T-helper 1 cell treated with Interleukin-12 subunit alpha and Interleukin-12 subunit beta and Interleukin-4 antibody, amounts not matched to agents 30 ng/mL and 1 ng/mL, for 36 hours (primary cell): ENCODE measurements at regions not wholly inside any gene's neighbourhood (a gene's known extent, or its start where the extent isn't known, plus 50 kb on each side); places are given as distances from the start of the nearest gene placed in this dataset.
"Not testable (repeated sequence)": the region's sequence is repeated elsewhere in the genome, so short reads cannot be mapped to it uniquely, and the experiment has no call there.

Experiments used
- intact Hi-C: fragments of 100-400 bp; cut with micrococcal nuclease; formaldehyde crosslinking; loops from one replicate; pipeline ENCODE4 v1.15.1; 2024

DNA sequence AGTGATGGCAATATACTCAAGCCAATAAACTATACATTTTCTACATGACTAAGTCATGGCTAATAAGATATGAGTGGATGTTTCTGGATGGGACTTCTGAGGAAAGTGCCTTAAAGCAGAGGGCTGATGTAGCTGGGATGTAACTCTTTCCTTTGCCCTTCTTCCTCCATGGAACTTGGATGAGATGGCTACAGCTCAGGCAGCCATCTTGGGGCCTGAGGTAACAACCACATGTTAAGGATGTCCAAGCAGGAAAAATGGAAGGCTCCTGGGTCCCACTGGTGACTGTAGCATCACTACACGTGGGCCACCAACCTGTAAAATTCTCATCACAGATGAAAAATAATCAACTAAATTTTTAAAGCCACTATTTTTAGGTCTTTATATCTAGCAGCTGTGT, 54.4 kb upstream of the GRIP1 start:
- intact Hi-C loops: no loop called here

DNA sequence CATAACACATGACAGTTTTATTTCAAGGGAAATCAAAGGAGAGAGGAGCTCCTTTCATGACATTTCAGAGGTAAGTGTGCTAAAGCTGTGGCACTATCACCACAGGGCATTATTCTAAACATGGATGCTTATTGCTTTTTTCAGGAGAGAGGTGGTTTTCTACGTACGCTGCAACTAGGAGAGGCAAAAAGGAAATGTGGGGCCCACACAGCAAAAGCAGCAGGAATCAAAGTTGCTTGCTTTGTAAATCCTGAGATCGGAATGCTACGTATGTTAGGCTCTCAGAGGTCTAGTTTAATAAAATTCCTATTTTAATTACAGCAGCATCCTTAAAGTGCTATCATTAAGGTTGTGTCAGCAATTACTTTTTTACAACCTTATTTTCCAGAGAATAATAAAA, 55.0 kb upstream of the GRIP1 start:
- intact Hi-C loops: no loop called here

DNA sequence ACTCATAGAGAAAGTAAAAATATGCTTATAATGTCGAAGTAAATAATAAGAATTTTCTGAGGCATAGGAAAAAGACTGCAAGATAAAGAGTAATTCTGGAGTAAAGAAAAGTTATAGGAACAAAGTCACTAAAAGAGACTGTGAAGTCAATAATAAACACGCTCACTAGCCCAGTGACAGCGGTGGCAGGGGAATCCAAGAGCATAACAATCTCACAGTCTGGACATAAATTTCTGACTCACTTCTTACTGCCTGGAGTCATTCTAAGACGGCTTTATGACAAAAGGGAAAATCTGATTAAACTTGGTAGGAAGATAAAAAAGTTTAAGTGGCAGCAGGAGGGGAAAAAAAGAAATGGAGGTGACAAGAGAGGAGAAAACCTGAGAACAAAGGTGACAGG, 56.4 kb upstream of the GRIP1 start:
- intact Hi-C loops: no loop called here

DNA sequence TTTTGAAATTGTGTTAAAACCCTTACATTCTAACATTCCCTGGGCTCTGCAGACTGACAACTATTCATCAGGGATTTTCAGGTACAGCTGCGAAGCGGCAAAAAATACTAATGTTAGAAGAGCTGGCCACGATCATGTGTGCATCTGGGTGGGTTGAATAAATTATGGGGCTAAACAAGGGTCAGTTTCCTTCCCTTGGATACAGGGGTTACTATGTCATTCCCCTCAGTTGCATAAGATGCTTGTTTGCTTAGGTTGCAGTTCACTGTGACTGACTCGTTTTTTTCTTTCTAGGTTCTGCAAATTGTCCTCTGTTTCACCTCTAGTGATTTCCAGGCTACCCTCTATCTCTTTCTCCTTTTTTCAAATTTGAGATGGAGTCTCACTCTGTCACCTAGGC, 58.1 kb upstream of the GRIP1 start:
- intact Hi-C loops: no loop called here

DNA sequence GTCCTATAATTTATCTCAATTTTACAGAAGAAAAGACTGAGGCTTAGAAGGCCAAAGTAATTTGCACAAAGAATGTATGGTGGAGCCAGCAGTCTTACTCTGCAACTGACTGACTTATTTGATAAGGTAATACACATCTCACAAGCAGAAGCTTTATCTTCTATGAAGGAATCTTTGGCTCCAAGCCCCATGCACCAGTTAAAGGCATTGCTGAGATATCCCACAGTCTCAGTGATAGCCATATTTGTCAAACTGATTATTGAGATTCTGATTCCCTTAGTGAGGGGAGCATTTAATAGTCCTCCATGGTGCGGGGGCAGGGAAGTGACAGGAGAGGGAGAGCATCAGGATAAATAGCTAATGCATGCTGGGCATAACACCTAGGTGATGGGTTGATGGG, 60.4 kb upstream of the GRIP1 start:
- intact Hi-C loops: no loop called here

DNA sequence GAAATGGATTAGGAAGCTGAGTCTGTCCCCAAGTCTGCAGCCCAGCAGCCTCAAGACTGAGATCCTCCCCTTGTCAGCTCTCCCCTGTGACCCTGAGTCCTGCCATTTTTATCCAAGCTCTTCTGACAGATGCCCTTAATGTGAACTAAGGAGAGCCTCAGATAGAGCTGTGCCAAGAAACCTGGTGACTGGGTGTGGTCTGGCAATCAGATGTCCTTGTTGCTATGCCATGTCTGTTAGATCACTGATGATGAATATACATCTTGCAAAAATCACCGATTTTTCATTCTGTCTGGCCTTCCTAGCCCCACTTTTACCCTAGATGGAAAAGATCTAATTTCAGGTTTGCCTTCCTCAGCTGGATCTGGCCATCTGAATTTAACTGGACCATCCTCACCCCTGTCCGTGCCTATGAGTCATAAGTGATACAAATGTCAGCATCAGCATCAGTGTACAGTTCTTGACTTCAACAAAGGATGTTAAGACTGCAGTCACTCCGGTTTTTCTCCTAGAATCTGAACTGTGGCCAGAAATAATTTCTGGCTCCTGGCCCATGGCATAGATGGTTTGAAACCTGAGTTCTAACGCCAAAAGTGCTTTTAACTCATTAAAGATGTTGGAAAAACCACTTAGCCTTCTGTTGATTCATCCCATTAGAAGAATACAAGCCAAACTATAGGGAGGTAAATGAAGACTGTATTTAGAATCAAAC, 61.2 kb upstream of the GRIP1 start:
- intact Hi-C loops: no loop called here

DNA sequence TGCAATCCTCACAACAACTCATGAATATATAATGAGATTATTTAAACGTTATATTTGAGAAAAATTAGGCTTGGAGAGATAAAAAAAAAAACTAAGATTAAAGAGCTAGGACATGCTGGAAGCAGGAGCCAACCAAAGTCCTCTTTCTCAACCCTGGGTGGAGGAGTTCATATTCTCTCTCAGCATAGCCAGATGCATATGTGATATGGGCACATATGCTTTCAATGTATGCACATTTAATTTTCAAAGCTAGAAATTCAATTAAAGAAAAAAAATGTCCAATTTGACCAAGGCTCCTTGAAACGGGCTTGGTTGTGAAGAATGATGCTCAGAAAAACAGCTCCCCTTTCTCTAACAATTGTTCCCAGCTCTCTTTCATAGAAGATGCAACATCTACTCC, 61.9 kb upstream of the GRIP1 start:
- intact Hi-C loops: no loop called here

DNA sequence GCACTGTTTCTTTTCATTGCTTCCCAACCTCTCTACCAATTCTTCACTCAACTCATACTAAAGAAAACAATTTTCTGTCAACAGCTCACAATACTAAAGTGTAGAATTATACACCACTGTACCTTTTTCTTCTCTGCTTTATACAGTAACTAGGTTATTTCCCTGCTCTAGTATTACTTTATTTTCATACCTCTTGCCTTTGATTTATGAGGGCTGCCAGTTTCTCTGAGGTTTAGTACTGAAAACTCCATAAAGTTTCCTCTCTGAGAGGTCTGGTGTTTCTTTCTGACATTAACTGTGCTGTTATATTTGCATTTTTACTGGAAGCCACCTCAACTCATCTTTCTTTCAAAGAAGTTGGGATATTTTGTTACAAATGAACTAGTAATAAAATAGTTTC, 63.0 kb upstream of the GRIP1 start:
- intact Hi-C loops: no loop called here

DNA sequence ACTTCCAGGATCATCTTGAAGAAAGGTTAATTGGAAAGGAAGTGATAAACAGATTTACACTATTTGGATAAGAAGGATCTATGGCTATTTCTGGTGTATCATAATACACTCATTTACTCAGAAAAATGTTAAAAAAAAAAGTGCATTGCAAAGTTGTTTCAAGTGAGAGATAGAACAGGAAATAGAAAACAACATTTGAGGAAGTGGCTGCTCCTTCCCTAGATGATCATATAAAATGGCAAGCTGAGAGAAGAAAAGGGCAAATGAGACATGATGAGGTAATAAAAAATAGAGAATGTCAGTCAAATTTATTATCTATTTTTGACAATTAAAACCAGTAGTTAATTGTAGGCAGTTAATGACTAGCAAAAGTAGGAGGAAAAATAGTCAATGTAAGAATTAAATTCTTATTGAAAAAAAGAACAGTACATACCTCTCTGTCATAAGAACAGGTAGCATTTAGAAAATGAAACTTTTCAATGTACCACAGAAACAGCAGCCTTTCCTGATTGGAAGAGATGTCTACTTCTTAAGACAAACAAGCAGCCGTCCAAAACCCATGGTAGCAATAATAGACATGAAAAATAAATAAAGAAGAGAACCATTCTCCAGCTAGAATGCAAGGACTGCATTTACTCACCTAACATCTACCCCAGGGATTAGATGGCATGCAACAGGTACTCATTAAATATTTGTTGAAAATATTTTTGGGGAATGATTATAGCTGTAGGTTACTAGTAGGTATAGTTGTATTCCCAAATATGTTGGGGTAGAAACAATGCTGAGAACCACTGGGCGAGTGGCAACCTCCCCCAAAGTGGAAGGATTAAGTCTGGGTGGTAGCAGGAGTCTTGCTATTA, 63.9 kb upstream of the GRIP1 start:
- intact Hi-C loops: no loop called here

DNA sequence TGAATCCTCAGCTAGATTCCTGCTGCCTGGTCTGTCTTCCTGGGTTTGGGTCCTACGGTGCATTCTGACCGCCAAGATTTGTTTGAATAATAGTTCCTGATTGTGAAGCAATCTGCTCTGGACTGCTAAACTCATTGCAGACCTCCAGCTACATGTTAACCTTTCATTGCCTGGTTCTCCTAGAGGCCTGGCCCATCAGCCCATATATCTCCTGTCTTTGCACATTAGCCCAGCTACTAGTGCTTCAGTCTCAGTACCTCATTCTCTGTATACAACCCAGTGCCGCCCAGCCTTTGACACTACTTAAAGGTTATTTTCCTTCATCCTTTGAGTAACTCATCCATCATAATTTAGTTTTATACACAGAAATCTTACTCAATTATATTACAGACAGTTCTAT, 65.6 kb upstream of the GRIP1 start:
- intact Hi-C loops: no loop called here

DNA sequence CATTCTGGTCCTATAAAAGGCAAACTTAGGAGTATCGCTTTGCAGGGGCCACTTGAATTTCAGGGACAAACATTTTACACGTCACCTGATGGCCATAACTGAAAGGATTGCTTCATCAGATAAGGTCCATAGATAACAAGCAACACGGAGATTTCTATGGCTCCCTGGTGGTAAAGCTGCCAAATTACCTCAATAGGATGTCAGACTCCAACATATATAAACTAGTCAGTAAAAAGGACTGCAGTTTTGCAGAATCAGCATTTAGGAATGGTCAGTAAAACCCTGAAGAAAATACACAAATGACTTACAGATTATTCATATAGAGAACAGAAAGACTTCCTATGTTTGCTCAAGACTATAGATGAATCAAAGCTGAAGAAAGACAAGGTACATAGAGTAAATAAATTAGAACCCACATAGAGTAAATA, 66.1 kb upstream of the GRIP1 start:
- intact Hi-C loops: no loop called here

DNA sequence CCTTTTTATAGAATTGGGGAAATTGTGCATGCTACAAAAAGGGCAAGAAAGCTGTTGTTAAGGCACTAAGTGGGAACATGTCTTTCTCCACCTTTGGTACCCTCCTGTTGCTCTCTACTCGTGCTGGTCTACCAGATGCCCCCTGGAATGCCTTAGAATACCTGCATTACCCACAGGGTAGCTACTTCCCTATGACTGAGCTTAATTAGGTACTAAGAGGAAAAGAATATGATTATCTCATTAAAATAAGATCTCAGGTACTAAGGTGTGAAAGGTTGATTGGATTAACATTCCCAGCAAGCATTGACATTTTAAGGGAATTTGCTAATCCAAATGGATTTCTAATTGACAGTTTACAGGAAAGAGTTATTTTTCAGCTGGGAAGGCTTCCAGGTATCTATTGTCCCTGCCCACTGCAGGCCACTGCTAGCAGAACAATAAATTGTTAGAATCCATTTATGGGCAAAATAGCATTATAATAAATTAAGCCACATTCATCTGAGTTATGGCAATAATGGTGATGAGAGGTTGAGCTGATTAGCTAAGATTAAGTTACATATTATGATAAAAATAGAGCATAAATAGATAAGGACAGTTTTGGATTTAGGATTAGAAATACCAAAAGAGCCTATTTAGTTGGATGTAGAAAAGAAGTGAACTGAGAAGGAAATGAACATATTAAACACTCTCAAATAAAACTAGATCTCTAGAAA, 67.8 kb upstream of the GRIP1 start:
- intact Hi-C loops: no loop called here

DNA sequence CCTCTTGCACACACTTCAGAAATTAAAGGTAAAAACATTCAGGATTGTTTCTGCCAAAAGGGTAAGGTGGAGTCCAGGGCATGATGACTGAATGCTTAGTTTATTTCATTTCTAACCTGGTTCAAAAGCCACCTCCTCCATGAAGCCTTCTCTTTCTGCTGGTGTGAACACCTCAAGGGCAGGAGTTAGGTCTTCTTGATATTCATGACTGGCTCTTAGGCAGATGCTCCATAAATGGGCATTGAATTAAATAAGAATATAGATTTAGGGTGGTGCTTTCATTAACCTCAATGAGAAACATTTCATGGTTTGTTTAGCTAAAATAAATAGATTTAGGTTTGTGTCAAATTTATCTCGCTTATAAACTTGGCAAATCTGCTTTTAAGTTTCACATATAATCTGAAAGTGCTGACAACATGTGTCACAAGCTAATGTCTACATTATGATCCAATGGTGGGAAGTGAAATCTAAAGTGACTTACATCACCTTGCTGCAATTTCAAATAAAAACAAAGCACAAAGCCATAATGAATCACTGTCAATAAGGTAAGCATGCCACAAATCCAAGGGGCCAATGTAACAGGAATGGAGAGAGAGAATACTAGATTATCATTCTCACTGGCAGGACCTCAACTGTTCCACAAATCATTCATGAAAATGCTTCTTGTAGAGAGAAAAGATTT, 72.7 kb upstream of the GRIP1 start:
- intact Hi-C loops: no loop called here

DNA sequence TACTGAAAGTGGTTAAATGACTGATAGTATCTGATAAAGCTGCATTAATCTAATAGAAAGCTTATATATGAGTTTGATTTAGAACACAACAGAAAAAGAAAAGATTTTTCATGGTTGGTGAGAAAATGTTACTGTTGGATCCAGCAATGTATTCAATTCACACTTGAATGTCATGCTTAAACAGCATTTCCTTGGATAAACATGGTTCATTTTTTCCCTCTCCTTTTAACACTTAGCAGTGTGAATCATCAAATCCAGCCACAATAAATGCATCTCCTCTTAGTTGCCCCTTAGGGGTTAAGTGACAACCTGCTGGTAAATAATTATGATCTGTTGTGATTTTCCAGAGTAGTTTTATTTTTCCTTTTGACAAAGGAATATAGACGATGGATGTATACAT, 74.9 kb upstream of the GRIP1 start:
- intact Hi-C loops: no loop called here

DNA sequence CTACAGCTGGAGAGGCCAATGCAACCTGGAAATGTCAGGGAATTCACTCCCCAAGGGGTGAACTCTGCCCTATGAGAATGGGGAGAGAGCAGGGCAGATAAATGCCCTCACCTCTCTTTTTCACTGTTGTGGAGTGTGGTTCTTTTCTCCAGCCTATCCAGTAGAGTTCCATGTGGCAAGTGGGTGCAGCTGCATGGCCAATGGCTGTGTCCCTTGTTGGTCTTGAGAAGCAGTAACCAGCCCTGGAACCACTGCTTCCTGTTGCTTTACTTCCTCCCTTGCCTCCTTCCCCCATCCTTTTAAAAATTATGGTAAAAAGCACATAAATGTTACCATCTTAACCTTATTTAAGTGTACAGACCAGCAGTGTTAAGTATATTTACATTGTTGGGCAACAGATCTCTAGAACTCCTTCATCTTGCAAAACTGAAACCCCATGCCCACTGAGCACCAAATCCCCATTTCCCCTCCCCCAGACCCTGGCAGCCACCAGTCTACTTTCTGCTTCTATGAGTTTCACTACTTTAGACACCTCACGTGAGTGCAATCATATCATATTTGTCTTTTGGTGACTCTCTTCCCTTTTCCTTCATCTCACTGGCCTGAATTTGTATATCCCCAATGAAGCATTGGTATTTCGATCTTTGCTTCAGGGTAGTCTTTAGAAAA, 77.0 kb upstream of the GRIP1 start:
- intact Hi-C loops: no loop called here

DNA sequence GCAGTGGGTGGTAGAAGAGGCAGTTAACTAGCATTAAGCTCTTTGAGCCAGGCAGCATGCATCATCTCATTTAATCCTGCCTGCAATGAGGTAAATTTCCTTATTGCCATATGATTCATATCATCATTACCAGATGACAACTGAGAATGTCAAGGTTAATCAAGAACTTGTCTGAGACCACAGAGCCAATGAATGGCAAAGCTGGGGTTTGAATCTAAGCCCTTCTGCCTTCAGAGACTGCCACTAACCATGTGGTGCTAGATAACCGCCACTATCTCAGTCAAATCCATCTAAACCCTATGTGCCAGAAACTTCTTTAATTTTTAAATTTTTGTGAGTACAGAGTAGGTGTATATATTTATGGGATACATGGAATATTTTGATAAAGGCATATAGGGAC, 77.8 kb upstream of the GRIP1 start:
- intact Hi-C loops: no loop called here

DNA sequence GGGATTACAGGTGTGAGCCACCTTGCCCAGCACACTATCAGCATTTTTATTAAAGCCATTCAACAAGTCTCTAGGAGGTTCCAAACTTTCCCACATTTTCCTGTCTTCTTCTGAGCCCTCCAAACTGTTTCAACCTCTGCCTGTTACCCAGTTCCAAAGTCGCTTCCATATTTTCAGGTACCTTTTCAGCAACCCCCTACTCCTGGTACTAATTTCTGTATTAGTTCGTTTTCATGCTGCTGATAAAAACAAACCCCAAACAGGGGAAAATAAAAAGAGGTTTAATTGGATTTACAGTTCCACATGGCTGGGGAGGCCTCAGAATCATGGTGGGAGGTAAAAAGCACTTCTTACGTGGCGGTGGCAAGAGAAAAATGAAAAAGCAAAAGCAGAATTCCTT, 81.2 kb upstream of the GRIP1 start:
- intact Hi-C loops: not testable (repeated sequence)

DNA sequence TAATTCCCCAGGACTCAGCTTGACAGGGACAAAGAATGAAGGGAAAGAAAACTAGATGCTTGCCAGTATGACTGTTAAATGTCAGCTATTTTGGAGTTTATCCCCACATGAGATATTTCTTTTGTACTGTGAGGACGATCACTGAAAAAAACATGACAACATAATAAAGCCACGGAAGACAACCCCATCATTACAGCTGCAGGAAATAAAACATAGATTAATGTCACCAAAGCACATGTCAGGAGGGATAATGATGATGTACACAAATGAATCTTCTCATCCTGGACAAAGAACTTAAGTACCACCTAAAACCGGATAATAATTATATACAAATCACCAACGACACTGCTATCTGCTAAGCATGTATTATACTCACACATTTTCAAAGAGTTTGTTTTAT, 84.6 kb upstream of the GRIP1 start:
- intact Hi-C loops: no loop called here

DNA sequence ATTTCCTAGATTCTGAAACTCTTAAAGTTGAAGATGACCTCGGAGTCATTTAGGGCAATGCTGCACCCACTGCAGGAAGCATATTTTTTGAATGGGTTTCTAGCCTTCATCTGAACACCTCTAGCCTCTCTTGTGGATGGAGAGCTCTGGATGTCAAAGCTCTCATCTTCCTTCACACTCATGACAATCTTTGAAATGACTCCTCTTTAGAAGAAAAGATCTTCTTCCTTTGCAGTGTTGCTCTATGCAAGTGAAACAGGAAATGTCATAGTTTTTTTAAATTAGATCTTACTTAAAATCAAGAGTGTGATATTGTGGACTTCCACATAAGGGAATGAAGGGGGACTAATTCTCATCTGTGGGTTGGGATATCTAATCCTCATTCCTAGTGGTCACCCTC, 86.3 kb upstream of the GRIP1 start:
- intact Hi-C loops: no loop called here

DNA sequence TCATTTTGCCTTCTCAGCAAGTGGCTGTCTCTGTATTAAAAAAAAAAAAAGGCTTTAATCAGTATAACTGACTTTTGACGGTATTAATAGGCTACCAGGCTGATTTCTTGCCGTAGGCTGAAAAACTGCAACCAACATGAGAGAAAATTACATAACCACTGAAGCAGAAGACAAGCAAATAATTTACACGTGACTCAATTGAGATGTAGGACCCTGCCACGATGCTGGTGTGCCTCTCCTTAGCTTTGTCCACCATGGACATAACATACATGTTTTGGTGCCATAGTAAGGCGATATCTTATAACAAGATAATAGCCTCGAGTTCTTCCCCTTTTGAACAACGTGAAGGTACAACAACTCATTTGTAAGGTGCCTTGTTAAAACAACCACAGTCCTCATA, 88.7 kb upstream of the GRIP1 start:
- intact Hi-C loops: no loop called here

DNA sequence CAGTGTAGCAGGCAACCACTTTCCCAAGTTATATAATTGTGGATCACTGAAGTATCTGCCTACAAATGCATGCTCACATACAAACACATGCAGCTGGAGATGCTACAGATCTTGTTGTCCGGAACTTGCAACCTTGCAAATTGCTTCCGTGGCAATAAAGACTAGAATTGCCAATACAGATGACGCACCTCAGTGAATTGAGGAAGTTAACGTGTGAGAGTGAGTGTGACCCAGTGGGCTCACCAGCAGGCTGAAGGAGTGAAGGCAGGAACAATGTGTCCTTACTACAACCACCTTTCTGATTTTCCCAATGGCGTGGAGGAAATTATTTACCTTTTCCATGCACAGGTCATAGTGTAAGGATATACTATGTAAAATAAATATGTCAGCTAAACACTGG, 89.4 kb upstream of the GRIP1 start:
- intact Hi-C loops: no loop called here
